BLaER1 (cell line): ENCODE measurements at regions not wholly inside any gene's neighbourhood (a gene's known extent, or its start where the extent isn't known, plus 50 kb on each side); places are given as distances from the start of the nearest gene placed in this dataset.

Source experiments
- H3K27ac ChIP-seq: shearing (Covaris generic); formaldehyde crosslinking; 2 replicates; pipeline ENCODE4 v1.8.1; 2022
- H3K27me3 ChIP-seq: shearing (Covaris generic); formaldehyde crosslinking; 2 replicates; pipeline ENCODE4 v1.8.1; 2022
- H3K36me3 ChIP-seq: shearing (Covaris generic); formaldehyde crosslinking; 2 replicates; pipeline ENCODE4 v1.8.1; 2022
- H3K4me1 ChIP-seq: shearing (Covaris generic); formaldehyde crosslinking; 2 replicates; pipeline ENCODE4 v1.8.1; 2022
- H3K4me2 ChIP-seq: shearing (Covaris generic); formaldehyde crosslinking; 2 replicates; pipeline ENCODE4 v1.8.1; 2022
- H3K4me3 ChIP-seq: shearing (Covaris generic); formaldehyde crosslinking; 2 replicates; pipeline ENCODE4 v1.8.1; 2022
- H3K9ac ChIP-seq: shearing (Covaris generic); formaldehyde crosslinking; 2 replicates; pipeline ENCODE4 v1.8.1; 2022
- H3K9me3 ChIP-seq: shearing (Covaris generic); formaldehyde crosslinking; 2 replicates; pipeline ENCODE4 v1.8.1; 2022
- H4K20me1 ChIP-seq: shearing (Covaris generic); formaldehyde crosslinking; 2 replicates; pipeline ENCODE4 v1.8.1; 2022
- Cebpa-rat ChIP-seq: shearing (Covaris generic); IDR thresholded peaks from 2 replicates; pipeline ENCODE4 v1.8.1; 2022

DNA sequence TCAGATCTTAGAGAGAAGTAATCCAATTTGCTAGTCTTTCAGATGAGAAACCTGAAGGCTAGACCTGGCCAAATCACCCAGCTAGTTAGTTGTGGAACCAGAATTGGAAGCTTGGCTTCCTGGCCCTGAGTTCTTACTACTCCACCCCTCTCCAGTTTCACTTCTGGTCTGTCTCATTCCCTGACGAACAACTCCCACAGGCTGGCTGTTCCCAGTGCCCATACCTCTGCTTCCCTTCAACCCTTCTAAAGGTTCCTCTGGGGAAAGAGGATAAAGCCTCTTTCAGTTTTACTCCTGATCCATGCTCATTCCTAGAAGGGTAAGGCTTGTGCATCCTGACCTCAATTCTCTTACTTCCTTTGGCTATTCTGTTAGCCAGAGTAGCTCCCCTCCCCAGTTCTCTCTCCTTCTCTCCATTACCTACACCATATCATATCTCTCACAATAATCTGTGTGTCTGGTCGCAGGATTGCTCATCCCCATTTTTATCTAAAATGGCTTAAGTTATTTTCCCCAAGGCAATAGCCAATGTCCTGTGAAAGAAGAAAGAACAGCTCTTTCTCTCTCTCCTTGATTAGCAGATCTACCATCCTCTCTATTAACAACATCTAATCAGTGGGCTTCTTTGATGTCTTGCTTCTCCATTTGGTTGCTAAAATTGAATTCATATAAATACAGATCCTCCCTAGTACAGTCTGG lies 155.0 kb upstream of the MAOA start:
- H3K27ac ChIP-seq = no peak overlapping the region
- no peak overlapping the region for H3K9ac ChIP-seq
- H3K4me1 ChIP-seq = no peaks in the 10 kb centered on the region
- no peak overlapping the region for H3K4me2 ChIP-seq
- peaks cover 3% of the 10 kb centered on the region; the same call in 1 of the 2 replicates for H3K9me3 ChIP-seq
- no peaks in the 10 kb centered on the region for H3K36me3 ChIP-seq
- no peak for TF ChIP-seq Cebpa-rat
- H3K4me3 ChIP-seq = no peak overlapping the region
- peaks cover 90% of the 10 kb centered on the region for H3K27me3 ChIP-seq
- H4K20me1 ChIP-seq = no peaks in the 10 kb centered on the region; the same call in 1 of the 2 replicates

DNA sequence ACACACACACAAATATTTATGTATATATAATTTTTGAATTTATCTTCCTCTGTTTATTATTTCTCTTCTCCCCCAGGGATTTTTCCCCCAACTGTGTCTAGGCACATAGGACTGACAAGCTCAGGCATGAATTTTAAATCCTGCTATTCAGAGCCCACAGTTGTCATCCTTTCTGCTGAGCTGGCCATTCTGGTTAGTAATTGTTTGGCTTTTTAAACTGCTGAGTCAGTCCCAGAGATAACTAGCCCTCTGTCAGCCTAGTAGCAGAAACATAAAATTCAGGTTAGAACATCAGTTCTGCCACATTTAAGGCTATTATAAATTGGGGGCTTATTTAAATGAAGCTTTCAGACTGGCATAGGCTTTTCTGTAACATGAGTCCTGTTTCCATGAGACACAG lies 151.7 kb upstream of the MAOA start:
- no peak overlapping the region for H3K27ac ChIP-seq
- no peak overlapping the region for H3K9ac ChIP-seq
- no peak overlapping the region for H3K4me3 ChIP-seq
- H4K20me1 ChIP-seq = no peaks in the 10 kb centered on the region; the same call in 1 of the 2 replicates
- H3K9me3 ChIP-seq = no peaks in the 10 kb centered on the region
- H3K27me3 ChIP-seq = peaks cover 97% of the 10 kb centered on the region
- H3K4me2 ChIP-seq = no peak overlapping the region
- TF ChIP-seq Cebpa-rat = no peak
- H3K4me1 ChIP-seq = no peaks in the 10 kb centered on the region
- no peaks in the 10 kb centered on the region for H3K36me3 ChIP-seq

DNA sequence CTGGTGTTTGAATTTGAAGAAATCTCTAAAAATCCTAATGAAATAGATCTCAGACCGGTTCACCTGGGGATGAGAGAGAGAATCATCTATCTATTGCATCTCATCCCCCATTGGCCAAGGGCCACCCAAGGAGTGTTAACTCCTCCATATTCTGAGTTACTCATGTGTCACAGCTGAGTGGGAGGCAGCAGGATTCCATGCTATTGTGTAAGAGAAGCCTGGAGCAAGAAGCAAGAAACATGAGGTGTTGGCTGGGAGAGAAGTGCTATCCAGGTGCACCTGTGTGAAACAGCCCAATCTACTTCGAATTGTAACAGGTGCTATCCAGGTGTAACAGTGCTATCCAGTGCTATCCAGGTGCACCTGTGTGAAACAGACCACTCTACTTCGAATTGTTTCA lies 150.3 kb upstream of the MAOA start:
- Histone ChIP-seq H4K20me1 (no peaks in the 10 kb centered on the region; the same call in 1 of the 2 replicates), H3K27me3 (peaks cover 99% of the 10 kb centered on the region), H3K9ac (no peak overlapping the region), H3K36me3 (no peaks in the 10 kb centered on the region), H3K9me3 (no peaks in the 10 kb centered on the region), H3K4me1 (no peaks in the 10 kb centered on the region), H3K4me3 (no peak overlapping the region), H3K4me2 (no peak overlapping the region), H3K27ac (no peak overlapping the region)
- TF ChIP-seq Cebpa-rat = no peak

DNA sequence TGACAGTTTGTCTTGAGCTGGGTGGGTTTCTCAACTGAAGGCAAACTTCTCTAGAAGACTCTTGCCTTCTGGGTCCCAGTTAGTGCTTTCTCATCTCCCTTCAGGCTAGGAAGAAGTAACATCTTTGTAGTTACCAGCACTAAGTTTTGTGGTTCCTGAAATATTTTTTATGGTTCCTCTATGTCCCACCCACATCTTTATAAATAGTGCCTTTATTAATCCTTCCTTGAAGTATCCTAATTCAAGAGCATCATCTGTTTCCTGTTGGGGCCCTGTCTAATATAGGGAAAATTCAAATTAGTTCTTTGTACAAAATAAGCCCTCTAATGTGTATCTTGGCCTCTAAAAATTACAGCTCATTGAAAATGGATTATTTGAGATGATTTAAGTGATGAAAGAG lies 147.4 kb upstream of the MAOA start:
- H3K4me1 ChIP-seq = no peaks in the 10 kb centered on the region
- no peak overlapping the region for H3K4me2 ChIP-seq
- no peaks in the 10 kb centered on the region for H3K36me3 ChIP-seq
- no peaks in the 10 kb centered on the region for H3K9me3 ChIP-seq
- H3K4me3 ChIP-seq = no peak overlapping the region
- no peak overlapping the region for H3K9ac ChIP-seq
- H4K20me1 ChIP-seq = peaks cover 10% of the 10 kb centered on the region; the same call in 1 of the 2 replicates
- H3K27me3 ChIP-seq = peaks cover 99% of the 10 kb centered on the region
- H3K27ac ChIP-seq = no peak overlapping the region
- TF ChIP-seq Cebpa-rat = no peak

DNA sequence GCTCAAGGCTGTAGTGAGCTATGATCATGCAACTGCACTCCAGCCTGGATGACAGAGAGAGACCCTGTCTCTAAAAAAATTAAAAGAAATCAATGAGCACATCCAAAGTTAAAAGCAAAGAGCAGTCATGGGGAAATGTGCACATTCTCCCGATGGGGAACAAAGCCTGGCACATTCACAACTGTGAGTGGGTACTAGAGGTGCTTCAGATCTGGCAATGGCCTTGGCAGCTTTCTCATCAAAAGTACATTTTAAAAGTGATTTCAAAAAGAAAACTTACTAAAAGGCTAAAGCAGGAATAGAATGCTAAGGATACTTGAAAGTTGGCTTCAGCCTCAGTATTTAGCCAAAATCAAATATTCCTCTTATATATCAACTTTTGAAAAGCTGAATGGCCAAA lies 145.9 kb upstream of the MAOA start:
- Histone ChIP-seq H3K4me1 (no peaks in the 10 kb centered on the region), H3K9ac (no peak overlapping the region), H3K27ac (no peak overlapping the region), H3K4me3 (no peak overlapping the region), H3K36me3 (no peaks in the 10 kb centered on the region), H3K4me2 (no peak overlapping the region), H3K9me3 (no peaks in the 10 kb centered on the region), H4K20me1 (peaks cover 19% of the 10 kb centered on the region; the same call in 1 of the 2 replicates), H3K27me3 (peaks cover 99% of the 10 kb centered on the region)
- TF ChIP-seq Cebpa-rat = no peak

DNA sequence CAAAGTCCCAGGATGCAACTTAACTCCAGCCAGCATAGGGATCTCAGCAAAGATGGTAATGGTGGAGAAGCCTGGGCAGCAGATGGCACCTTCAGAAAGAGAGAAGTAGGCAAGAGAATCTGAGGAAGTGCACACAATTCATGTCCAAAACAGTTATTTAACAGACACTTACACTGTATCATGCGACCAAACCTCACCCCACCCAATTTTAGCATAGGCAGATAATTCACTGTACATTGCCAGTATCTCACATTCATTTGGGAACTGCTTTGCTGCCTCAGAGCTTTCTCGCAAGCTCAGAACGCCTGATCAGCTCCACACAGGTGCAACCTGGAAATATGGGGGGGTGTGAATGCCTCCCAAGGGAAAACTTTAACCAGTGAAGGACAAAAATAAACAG lies 143.0 kb upstream of the MAOA start:
- TF ChIP-seq Cebpa-rat = no peak
- no peaks in the 10 kb centered on the region for H3K36me3 ChIP-seq

DNA sequence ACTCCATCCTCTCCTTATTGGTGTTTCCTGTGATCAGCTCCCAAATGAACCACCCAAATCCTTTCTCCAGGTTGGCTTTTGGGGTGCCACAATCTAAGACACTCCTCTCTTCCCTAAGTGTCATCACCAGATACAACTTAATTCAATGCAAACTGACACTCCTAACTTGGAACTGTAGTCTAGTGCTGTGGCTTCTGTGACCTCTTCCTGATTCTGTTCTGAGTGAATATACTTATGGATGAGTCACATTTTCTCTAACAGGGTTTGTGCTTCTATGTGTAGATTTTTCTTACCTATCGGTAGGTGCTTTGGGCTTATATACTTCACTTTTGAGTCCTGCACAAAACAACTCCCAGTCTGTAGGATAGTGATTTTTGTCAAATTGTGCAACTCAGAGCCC lies 141.3 kb upstream of the MAOA start:
- peaks cover 94% of the 10 kb centered on the region for H3K27me3 ChIP-seq
- H3K4me3 ChIP-seq = no peak overlapping the region
- H3K36me3 ChIP-seq = no peaks in the 10 kb centered on the region
- H4K20me1 ChIP-seq = peaks cover 19% of the 10 kb centered on the region; the same call in 1 of the 2 replicates
- no peaks in the 10 kb centered on the region for H3K9me3 ChIP-seq
- H3K27ac ChIP-seq = no peak overlapping the region
- TF ChIP-seq Cebpa-rat = no peak
- no peaks in the 10 kb centered on the region for H3K4me1 ChIP-seq
- H3K9ac ChIP-seq = no peak overlapping the region
- no peak overlapping the region for H3K4me2 ChIP-seq

More for the DNA sequence above, 143.0 kb upstream of the MAOA start:
- Histone ChIP-seq H3K9me3 (no peaks in the 10 kb centered on the region), H3K4me3 (no peak overlapping the region), H3K4me1 (no peaks in the 10 kb centered on the region), H3K27ac (no peak overlapping the region), H3K4me2 (no peak overlapping the region), H4K20me1 (peaks cover 19% of the 10 kb centered on the region; the same call in 1 of the 2 replicates), H3K9ac (no peak overlapping the region), H3K27me3 (peaks cover 94% of the 10 kb centered on the region)

DNA sequence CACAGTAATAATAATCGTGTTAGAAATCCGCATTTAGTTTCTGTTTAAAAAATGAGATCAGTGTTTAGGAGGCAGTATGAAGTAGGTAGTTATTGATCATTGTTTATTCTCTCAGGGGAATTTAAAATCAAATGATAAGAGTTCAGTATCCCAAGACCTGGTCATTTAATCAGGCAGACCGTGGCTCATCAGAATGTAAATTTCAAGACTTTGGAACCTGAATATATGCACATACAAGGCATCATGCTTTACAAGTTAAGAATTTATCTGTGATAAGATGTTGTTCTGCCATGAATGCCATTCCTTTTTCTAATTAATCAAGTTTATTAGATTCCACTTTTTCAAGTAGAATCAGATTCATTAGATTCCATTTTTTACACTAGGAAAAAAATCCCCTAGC lies 133.5 kb upstream of the MAOA start:
- no peaks in the 10 kb centered on the region for H3K36me3 ChIP-seq
- no peaks in the 10 kb centered on the region for H4K20me1 ChIP-seq
- no peaks in the 10 kb centered on the region for H3K4me1 ChIP-seq
- no peaks in the 10 kb centered on the region for H3K9me3 ChIP-seq
- no peak overlapping the region for H3K4me2 ChIP-seq
- no peak overlapping the region for H3K27ac ChIP-seq
- TF ChIP-seq Cebpa-rat = no peak
- no peak overlapping the region for H3K4me3 ChIP-seq
- H3K27me3 ChIP-seq = peaks cover 100% of the 10 kb centered on the region
- H3K9ac ChIP-seq = no peak overlapping the region

DNA sequence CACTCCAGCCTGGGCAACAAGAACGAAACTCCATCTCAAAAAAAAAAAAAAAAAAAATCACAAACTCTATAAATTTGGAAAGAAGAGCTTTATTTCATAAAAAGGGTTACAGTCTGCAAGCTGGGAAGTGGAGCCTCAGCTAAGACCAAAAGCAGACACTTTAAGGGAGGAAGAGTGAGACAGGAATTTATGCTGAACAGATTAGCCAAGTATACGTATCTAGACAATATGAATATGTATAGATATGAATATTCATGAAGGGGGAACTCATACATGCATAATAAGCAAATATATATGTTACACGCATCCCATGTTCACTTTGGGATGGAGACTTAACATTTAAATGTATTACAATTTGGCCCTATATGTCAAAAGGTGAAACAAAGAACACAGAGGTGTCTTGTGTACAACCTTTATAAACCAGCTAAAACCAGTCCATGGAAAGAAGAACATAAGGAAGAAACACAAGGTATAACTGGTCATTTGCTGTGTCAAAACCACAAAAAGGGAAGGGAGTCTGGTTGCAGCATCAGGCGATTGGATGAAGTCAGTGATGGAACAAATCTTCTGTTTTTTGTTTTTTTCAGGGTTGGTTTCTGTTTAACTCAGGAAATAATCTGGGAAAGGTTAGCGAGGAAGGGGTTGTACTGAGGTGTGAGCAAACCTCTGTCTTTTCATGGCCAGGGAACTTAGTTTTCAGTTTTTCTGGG lies 130.0 kb upstream of the MAOA start:
- Histone ChIP-seq H3K27ac (no peak overlapping the region), H3K4me1 (no peaks in the 10 kb centered on the region), H3K4me3 (no peak overlapping the region), H3K9ac (no peak overlapping the region), H3K4me2 (no peak overlapping the region), H3K36me3 (no peaks in the 10 kb centered on the region), H3K9me3 (no peaks in the 10 kb centered on the region), H4K20me1 (no peaks in the 10 kb centered on the region), H3K27me3 (peaks cover 100% of the 10 kb centered on the region)
- no peak for TF ChIP-seq Cebpa-rat

DNA sequence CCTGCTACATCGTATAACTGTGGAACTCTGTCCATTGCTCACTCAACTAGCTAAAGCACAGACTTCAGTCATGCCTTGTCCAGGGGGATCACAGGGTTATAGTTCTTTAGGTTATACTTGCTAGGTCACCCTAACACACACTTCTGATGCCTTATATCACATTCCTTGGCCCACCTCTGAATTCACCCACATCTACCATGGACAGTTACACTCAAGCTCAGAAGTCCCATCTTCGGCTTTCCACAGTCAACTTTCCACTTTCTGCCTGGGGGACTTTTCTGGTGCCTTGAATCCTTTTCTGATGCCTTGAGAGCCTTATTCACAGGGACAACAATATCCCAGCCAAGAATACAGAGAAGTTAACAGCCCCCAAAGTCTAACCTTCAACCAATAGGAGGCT lies 129.2 kb upstream of the MAOA start:
- Histone ChIP-seq H3K4me1 (no peaks in the 10 kb centered on the region), H3K9me3 (no peaks in the 10 kb centered on the region)
- no peak for TF ChIP-seq Cebpa-rat

More for the DNA sequence above, 129.2 kb upstream of the MAOA start:
- peaks cover 100% of the 10 kb centered on the region for H3K27me3 ChIP-seq
- no peak overlapping the region for H3K9ac ChIP-seq
- no peak overlapping the region for H3K27ac ChIP-seq
- H3K4me3 ChIP-seq = no peak overlapping the region
- no peak overlapping the region for H3K4me2 ChIP-seq
- H4K20me1 ChIP-seq = no peaks in the 10 kb centered on the region
- no peaks in the 10 kb centered on the region for H3K36me3 ChIP-seq
